HG03432 (cell line): ENCODE measurements at regions not wholly inside any gene's neighbourhood (a gene's known extent, or its start where the extent isn't known, plus 50 kb on each side); places are given as distances from the start of the nearest gene placed in this dataset.
"Not testable (repeated sequence)": the region's sequence is repeated elsewhere in the genome, so short reads cannot be mapped to it uniquely, and the experiment has no call there.

ENCODE experiments used
- ATAC-seq: cut with Tn5 transposase; IDR thresholded peaks from one replicate; pipeline ENCODE4 v1.9.1; 2021; ENCODE audit warnings: mild to moderate bottlenecking, moderate library complexity; ENCODE audit not compliant: unreplicated experiment

DNA sequence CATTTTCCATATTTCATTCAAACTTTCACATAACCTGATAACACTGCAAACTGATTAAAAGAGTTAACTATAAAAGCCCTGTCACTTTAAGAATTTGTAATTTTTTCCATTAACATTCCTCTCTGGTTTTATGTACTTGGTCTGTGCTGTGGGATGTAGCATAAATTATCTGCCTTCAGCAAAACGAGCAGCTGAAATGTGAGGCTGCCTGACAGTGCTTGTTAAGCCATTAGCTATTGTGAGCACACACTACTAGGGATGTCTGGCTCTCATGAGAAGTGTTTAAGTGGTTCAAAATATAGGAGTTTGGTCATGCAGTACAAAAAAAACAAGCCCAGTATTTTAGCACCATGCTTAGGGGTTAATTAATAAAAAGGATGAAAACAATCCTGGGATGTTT lies 63.0 kb downstream of the HOXA1 start:
- no peak for ATAC-seq

- ATAC-seq = peak; percentile 75
Measured at GRCh38 chr7:27031289-27032172, 64.3 kb downstream of the HOXA1 start.

GRCh38 chr7:27030393-27031050 lies 65.3 kb downstream of the HOXA1 start:
- no peak for ATAC-seq

- ATAC-seq = no peak
Measured at GRCh38 chr7:27025270-27025669, 70.5 kb downstream of the HOXA1 start.

DNA sequence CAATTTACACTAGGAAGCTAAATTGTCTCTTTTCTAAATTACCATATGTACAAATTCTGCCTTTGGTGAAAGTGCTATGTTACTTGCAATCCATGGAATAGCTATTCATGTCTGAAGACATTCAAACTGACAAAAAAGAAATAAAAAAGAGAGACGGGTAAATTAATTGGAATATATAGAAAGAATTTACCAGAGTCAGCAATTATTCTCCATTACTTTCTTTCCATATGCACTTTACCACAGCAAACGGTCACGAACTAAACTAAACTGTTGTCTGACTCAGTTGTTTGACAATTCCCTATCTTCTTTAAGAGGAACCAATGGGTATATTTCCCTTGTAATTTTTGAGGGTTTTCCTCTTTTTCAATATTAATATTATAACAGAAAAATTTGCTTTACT lies 85.7 kb downstream of the HOXA1 start:
- no peak for ATAC-seq

DNA sequence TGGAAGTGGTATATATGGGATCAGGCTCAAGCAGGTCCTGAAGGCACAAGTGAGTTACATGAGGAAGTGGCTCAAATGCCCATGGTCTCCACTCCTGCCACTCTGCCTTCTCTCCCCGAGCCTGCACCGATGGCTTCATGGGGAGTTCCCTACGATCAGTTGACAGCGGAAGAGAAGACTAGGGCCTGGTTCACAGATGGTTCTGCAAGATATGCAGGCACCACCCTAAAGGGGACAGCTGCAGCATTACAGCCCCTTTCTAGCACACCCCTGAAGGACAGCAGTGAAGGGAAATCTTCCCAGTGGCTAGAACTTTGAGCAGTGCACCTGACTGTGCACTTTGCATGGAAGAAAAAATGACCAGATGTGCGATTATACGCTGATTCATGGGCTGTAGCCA lies 95.3 kb downstream of the HOXA1 start:
- ATAC-seq = no peak

GRCh38 chr7:26998284-26998683 lies 97.5 kb downstream of the HOXA1 start:
- ATAC-seq = not testable (repeated sequence)

DNA sequence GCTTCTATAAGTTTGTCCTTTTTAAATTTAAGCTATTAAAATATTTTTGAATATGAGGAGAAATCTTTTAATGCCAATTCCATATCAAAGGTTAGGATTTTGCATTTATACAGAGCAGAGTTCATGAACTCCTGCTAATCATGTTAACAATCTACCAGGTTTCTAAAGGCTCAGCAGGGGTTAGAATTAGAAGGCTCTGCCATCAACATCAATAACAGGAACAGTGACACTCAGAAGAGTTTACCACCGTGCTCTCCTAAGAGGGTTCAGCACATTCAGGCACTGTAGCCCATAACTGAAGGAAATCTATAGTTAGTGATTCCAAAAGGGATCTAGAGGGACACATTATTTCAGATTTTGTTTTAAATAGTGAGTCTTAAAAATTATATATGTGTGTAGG lies 100.1 kb downstream of the HOXA1 start:
- ATAC-seq = no peak

- no peak for ATAC-seq
Measured at GRCh38 chr7:26993816-26994810, 101.7 kb downstream of the HOXA1 start.

GRCh38 chr7:26992670-26993069 lies 103.1 kb downstream of the HOXA1 start:
- no peak for ATAC-seq

DNA sequence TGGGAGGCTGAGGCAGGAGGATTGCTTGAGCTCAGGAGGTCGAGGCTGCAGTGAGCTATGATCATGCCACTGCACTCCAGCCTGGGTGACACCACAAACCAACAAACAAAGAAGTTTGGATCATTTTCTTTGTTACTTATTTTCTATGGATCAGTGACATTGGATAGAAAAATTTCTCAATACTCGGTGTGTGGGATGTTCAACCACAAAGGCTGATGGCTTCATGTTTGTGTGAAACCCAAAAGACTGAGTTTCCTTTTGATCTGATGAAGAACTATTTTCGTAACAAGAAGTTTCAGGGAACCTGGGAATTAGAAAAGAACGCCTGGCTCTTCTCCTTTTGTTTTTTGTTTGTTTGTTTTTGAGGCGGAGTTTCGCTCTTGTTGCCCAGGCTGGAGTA lies 104.0 kb downstream of the HOXA1 start:
- no peak for ATAC-seq

DNA sequence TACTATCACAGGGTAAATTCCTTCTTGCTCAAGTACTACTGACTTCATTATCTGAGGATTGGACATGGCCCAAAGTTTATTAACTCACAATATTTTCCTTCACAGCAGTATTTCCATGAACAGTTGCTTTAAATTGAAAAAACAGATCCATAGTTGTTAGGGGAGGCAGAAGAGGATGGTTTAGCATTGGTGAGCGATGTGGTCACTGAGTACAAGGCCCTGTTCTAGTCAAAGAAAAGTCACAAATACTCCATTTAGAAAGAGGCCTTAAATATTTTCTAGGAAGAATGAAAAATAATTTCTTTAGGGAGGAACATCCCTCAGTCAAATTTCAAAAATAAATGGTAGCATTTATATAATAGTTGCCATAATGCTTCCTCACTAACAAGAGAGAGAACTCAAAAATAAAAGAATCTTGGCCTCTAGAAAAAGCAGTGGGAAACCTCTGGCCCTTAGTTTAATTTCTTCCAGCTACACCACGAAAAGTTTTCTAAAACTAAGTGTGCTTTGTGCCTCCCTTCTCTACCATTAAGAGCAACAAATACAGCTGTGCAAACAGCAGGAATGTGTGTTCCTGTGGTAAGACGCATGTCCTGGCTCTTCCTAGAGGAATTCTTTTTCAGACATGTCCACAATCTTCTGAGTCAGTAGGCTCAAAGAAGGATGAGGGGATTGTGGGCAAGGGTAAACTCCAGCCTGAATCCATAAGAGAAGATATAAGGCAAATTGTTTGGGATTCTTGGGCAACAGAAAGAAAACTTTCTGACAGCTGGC lies 105.7 kb downstream of the HOXA1 start:
- no peak for ATAC-seq

DNA sequence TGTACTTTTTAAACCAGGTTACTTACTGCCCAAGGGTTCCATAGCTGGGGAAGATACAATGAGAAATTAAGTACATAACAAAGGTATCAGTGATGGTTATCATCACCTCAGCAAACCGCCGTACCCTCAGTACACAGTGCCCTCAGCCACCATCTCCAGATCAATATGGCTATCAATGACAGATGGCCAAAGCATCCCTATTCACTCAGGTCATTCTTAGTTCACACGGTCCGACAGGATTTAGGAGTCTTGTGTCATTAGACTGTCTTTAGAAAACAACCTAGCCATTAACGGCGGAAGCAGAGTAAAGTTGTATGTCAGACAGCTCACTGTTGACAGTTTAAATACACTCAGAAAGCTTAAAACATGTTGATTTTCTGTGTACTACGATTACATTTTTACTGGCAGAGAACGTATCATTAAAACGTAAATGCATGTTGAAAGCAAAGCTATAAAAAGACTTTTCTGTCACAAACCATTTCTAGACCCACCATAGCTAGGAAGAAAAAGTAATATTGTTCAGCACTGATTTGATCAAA lies 106.9 kb downstream of the HOXA1 start:
- ATAC-seq = no peak

GRCh38 chr7:26987338-26987737 lies 108.5 kb downstream of the HOXA1 start:
- ATAC-seq = no peak

- ATAC-seq = no peak
Measured at GRCh38 chr7:26978146-26978545, 113.8 kb upstream of the SKAP2 start.

GRCh38 chr7:26976840-26977239 lies 112.5 kb upstream of the SKAP2 start:
- ATAC-seq = no peak

DNA sequence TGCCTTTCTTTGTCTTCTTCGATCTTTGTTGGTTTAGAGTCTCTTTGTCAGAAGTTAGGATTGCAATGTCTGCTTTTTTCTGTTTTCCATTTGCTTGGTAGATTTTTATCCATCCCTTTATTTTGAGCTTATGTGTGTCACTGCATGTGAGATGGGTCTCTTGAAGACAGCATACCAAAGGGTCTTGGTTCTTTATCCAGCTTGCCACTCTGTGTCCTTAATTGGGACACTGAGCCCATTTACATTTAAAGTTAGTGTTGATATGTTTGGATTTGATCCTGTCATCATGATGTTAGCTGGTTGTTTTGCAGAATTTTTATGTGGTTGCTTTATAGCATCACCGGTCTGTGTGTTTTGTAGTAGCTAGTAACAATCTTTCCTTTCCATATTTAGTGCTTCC lies 107.5 kb upstream of the SKAP2 start:
- not testable (repeated sequence) for ATAC-seq

DNA sequence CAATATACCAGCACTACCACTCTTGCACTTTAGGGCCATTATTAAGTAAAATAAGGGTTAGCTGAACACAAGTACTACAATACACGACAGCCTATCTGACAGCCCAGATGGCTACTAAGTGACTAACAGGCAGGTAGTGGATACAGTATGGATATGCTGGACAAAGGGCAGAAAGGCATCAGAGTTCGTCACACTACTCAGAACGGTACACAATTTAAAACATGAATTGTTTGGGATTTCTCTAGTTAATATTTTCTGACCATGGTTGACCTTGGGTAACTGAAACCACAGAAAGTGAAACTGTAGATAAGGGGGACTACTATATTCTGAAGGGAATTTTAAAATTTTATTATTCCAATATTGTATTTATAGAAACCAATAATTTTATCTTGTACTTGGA lies 101.3 kb upstream of the SKAP2 start:
- ATAC-seq = no peak

- ATAC-seq = no peak
Measured at GRCh38 chr7:26964156-26964808, 99.9 kb upstream of the SKAP2 start.

- no peak for ATAC-seq
Measured at GRCh38 chr7:26959290-26959689, 94.9 kb upstream of the SKAP2 start.
